GM21367 (cell line): ENCODE measurements at regions not wholly inside any gene's neighbourhood (a gene's known extent, or its start where the extent isn't known, plus 50 kb on each side); places are given as distances from the start of the nearest gene placed in this dataset.

Experiments
- ATAC-seq: cut with Tn5 transposase; IDR thresholded peaks from one replicate; pipeline ENCODE4 v1.9.1; 2021; ENCODE audit not compliant: unreplicated experiment

DNA sequence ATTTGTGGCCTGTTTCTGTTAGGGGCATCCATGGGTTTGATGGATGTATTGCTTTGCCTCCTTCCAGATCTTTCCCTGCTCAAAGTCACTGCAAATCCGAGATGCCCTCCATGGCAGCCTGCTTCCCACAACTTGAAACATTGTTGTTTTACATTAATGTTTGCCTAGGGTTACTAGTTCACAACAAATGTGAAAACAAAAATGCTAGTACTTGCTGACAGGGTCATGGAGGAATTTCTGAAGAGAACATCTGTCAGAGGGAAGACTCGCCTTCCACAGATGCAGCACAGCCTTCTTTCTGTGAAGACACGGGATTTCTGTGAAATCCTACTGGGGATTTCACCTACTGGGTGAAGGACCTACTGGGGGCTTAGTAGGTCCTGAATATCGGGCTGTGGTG, 260.0 kb upstream of the FN1 start:
- no peak for ATAC-seq

DNA sequence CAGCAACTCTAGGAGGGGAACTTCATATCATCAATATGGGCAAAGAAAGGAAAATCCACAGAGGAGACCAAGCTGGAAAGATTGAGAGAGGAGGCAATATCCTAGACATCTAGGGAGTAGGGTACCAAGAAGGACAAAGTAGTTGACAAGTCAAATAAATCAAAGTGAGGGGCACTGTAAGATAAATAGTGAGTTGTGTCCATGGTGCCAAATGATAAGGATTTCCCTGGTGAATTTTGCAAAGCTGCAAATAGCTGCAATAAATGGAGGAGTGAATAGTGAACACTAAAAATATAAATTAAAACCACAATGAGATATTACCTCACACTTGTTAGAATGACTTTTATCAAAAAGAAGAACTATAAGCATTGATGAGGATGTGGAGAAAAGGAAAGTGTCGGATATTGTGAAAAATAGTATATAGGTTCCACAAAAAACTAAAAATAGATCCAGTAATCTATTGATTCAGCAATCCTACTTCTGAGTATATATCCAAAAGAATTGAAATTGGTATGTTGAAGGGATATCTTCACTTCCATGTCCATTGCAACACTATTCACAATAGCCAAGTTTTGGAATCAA, 258.2 kb upstream of the FN1 start:
- ATAC-seq: no peak

DNA sequence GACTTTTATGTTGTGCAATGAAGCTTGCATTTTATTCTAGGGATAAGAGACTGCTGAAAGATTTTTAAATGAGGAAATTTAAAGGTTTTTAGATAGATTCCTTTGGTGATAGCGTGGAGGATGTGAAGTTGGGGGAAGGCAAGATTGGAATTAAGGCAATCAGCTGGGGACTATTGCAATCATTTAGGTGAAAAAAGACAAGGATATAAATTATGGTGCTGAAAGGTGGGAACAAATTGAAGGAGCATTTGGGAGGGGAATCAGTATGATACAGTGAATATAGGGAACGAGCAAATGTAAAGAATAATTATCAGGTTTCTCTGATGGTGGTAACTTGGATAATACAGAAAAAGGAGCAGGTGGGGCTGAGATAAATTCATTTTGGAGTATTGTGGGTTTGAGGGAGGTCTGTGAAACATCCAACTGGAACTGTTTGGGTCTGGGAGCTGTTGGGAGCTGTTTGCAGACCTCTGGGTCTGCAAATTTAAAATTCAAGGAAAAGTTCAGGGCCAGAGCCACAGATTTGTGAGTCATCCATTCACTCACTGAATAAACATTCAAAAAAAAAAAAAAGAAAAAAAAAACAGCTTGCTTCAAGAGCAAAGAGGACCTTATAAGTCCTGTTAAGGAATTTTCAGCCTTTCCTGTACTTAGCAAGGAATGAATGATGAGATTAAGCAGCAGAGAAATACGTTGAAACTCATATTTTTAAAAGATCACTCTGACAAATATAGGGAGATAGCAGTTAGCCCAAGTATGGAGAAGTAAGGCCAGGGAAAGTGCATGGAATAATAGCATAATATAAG, 257.5 kb upstream of the FN1 start:
- no peak for ATAC-seq

DNA sequence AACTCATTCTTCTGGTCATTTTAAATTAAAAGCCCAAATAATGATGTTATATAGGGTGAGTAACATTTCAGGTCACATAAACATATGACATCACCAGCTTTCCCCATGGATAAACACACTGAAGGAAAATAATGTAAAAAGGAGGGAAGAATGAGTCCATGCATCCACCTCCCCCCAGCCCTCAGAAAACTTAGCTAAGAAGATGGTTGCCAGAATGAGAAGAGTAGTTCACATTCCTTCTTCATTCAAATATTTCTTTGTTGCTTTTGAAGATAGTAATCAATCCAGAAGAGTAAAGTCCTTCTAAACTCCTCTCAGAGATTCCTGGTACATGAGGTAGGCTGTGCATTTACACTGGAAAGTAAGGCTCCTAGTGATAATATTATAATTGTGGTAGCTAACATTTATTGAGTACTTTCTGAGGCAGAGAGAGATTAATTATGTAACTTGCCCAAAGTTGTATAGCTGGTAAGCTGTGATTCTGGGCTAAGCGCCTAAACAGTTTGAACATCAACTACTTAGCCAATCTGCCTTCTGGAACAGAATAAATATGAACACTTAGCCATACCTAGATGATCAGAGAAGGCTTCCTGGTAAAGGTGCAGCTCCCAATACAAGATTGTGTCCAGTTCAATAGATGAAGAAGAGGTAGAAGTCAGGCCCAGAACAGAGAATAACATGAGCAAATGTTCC, 256.7 kb upstream of the FN1 start:
- ATAC-seq: no peak

GRCh38 chr2:215691346-215691745, 255.5 kb upstream of the FN1 start:
- no peak for ATAC-seq

DNA sequence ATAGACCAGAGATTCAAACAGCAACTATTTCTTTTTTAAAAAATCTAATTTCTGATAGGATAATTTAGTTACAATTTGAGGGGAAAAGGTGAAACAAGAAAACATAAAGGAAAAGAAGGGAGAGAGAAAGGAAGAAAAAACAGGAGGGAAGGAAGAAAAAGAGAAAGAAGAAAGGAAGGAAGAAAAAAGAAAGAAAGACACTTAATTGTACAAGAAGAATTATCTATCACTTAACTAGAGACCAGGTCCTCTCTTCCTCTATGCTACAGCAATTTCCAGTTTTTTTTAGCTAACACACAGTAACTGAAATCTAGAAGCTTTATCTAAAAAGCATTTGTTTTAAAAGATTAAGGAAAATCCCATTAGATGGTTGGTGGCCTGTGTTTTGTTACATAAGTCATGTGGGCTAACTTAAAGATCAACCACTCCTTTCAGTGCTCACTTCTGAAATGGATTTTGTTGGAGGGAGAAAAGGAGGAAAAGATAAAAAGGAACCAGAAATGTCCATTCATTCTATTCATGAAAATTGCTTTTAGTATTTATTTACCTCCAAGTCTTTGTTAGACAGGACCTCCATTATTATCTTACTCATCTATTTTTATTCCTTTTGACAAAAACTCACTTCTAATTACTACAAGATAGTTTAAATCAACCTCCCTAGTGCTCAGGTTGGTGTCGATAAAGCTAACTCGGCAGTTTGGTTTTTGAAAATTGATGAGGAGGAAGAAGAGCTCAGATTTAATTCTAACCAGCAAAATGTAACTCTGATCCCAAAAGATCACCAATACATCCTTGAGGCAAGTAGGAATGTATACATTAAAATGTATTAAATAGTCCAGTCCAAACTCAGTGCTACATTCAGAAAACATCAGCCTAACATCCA, 251.5 kb upstream of the FN1 start:
- no peak for ATAC-seq

DNA sequence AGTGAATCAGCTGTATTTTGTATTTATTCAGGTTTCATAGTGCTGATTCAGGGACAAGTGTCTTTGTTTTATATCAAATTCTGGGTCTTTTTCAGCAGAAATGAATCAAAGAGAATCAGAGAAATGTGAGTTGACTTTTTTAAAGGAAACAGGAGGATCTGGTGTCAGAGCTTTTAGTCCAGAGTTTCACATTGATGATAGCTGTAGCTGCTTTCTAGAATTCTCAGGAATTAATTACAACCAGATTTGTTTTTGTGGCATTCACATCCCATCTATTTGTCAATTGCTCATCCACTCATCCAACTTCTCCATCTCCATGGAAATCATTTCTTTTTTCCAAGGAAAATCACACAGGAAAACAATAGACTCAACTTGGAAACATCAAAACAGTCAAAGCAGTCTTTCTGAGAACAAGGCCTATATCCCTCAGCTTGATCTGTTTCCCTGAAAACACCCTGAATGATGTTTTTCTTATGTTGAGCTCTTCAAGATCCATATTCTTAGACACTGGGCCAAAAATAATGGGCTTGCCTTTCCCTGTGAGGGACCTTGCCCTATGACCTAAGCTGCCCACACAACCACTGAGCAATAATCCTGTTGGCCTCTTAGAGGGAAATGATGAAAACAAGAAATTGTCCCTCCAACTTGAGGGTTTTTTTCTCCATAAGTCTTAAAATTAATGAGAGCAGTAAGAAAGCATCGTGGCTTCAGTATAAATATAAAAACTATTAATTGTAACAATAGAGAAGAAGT, 249.5 kb upstream of the FN1 start:
- ATAC-seq: no peak

GRCh38 chr2:215684448-215685237, 248.8 kb upstream of the FN1 start:
- ATAC-seq: no peak

DNA sequence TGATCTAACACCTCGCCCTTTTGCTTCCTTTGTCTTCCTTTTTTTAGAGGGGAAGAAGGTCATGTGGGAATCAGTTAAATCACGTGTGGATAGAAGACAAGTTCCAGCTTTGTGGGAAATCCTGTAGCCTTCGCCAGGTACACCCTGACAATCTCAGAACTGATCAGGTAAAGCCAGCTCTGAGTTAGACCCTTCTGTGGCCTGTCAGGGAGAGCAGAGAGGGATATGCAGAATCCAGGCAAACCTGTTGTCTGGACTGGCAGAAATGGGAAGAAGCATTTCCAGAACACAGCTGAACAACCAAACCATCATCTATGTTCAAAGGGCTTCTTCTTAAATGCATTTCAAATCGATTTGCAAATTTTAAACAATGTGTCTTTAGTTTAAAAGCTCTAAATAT, 247.4 kb upstream of the FN1 start:
- ATAC-seq: no peak

GRCh38 chr2:215681799-215682596, 246.1 kb upstream of the FN1 start:
- ATAC-seq: no peak

DNA sequence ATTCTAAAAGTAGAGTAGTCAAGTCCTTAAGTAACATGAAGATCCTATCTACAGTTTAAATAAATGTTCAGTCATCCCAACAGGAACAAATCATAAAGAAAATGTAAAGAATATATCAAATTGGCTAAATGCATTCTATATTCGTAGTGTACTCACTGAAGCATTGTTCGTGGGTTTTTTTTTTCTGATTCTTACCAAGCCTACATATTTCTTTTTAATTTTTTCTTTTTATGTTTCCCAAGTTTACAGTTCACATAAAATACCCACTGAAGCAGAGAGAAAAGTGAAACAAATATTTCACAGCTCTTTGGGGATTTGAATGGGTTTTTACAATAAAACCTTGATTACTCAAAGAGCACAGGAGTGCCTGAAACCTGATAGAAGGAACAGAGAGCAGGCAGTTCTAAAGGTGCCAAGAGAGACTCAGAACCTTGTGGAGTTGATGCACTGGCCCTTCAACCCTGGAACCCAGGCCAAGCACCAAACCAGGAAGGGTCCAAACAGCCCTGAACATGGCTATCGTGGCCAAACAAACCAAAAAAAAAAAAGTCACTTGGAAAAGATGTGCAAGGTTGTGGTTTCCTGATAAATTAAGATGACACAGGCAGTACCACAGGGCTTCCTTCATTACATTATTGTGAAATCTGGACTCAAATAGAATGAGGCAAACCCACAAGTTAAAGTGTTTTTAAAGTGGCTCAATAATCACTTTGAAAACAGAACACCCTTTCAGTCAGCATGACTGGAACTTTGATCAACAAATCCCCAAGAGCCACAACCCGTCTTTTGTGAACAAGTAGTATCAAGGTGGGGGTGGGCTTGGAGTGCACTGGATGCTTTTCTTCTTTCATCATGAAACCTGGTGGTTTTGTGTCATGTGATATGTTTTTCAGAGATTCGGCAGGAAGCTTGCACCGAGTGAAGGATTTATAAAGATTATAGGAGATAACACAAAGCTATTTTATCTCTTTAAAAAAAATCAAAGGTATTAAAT, 245.0 kb upstream of the FN1 start:
- no peak for ATAC-seq

DNA sequence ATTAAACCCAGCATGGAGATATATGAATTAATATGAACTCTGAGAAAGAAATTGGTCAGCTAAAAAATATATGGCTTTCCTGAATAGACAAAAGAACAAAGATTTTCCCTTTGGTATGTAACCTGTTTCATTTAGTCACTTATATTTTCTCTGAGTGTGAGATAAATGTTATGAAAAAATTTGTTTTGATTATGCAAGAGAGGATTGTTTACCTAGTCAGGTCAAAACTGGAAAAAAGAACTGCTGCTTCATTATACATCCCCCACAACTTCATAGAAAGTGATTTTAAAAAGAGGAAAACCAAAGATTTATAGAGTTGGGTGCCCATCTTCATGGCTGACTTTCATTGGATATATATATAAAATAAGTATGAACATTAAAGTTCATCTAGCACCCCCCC, 242.2 kb upstream of the FN1 start:
- no peak for ATAC-seq

GRCh38 chr2:215677481-215677880, 241.6 kb upstream of the FN1 start:
- ATAC-seq: no peak

DNA sequence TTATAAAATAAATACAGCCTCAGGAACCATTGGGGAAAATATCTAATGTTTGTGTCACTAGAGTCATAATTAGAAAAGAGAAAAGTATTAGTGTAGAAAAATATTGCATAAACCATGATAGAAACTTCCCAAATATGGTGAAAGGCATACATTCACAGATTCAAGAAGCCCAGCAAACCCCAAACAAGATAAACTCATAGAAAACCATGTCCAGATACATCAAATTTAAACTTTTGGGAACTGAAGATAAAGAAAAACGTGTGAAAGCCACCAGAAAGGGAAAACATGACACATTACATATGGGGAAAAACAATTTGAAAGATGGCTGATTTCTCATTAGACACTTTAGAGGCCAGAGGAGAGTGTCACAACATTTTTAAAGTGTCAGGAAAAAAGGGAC, 236.5 kb upstream of the FN1 start:
- ATAC-seq: no peak

- ATAC-seq: no peak
Observed at GRCh38 chr2:215671691-215672090, 235.8 kb upstream of the FN1 start.

- no peak for ATAC-seq
Observed at GRCh38 chr2:215671244-215671643, 235.4 kb upstream of the FN1 start.

- no peak for ATAC-seq
Observed at GRCh38 chr2:215670396-215670795, 234.5 kb upstream of the FN1 start.

- no peak for ATAC-seq
Observed at GRCh38 chr2:215668378-215668775, 232.5 kb upstream of the FN1 start.
